K562 (cell line): ENCODE measurements at regions not wholly inside any gene's neighbourhood (a gene's known extent, or its start where the extent isn't known, plus 50 kb on each side); places are given as distances from the start of the nearest gene placed in this dataset.

ENCODE experiments used
- ARNT ChIP-seq, 2 experiments: fragments of 450-650 bp; IDR thresholded peaks; 2 replicates each; pipeline ENCODE4 v1.6.1; 2016; ENCODE audit warnings: mild to moderate bottlenecking in 1 of 2
- E2F8 ChIP-seq: fragments of 450-650 bp; IDR thresholded peaks from 2 replicates; pipeline ENCODE4 v1.7.1; 2018; ENCODE audit warnings: mild to moderate bottlenecking, low read depth; ENCODE audit not compliant: partially characterized antibody
- ESRRA ChIP-seq: fragments of 450-650 bp; IDR thresholded peaks from 2 replicates; pipeline ENCODE4 v1.6.1; 2014; ENCODE audit warnings: low read depth, mild to moderate bottlenecking, moderate library complexity, borderline replicate concordance
- GTF2E2 ChIP-seq: fragments of 200-800 bp; sonication (Bioruptor generic); IDR thresholded peaks from 2 replicates; pipeline ENCODE4 v1.6.1; 2016; ENCODE audit warnings: missing genetic modification characterization, missing compliant biosample characterization
- HNRNPH1 ChIP-seq: fragments of 200-400 bp; formaldehyde crosslinking; optimal IDR thresholded peaks from 2 replicates; pipeline ENCODE3; 2017; ENCODE audit warnings: low read depth, mild to moderate bottlenecking, low read length, moderate library complexity
- TCFL5 ChIP-seq: fragments of 250-450 bp; sonication (Bioruptor Pico); conservative IDR thresholded peaks from 2 replicates; pipeline ENCODE4 v1.6.1; 2021; ENCODE audit warnings: mild to moderate bottlenecking, moderate library complexity, matching md5 sums
- USF1 ChIP-seq: sonication (generic); formaldehyde crosslinking; IDR thresholded peaks from 2 replicates; pipeline ENCODE4 v1.9.0; 2022; ENCODE audit warnings: mild to moderate bottlenecking, missing genetic modification reagents

GRCh38 chr18:39751161-39751560 is 2185.6 kb upstream of the CELF4 start:
- TF ChIP-seq ARNT (IDR thresholded peaks at IDR 0.05) (no peak), ESRRA (no peak), USF1 (CRISPR knock-in tag) (no peak), E2F8 (no peak), TCFL5 (CRISPR knock-in tag) (no peak), GTF2E2 (tag) (no peak), HNRNPH1 (no peak)
